ENCODE measurements at regions not wholly inside any gene's neighbourhood (a gene's known extent, or its start where the extent isn't known, plus 50 kb on each side); places are given as distances from the start of the nearest gene placed in this dataset.

DNA sequence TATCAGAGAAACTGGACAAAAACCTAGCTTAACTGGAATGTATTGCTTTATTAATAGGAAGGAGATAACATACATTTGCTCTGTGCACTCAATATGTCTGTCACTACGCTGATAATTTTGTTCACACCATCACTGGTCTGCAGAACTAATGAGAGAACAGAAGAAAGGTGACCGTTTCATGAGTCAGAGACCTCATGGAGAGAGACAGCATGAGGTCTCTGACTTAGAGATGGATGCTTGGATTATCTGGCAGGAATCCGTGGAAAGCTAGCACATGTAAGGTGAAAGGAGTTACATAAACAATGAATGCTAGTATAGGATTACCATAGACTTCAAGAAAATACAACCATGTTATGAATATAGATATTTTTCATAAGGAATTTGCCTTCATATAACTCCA, 947.3 kb downstream of the IPMK start:
- no peaks in the 10 kb centered on the region for H3K4me1 ChIP-seq (ENCODE audit: control insufficient read depth in 2 of 2, insufficient read depth in 2 of 2, low read length in 2 of 2)
- no peaks in the 10 kb centered on the region for H3K79me2 ChIP-seq (ENCODE audit: control insufficient read depth, insufficient read depth, low read length)
- no peak for DNase-seq
- H3K27ac ChIP-seq (ENCODE audit: low read length in 2 of 2), result no peak overlapping the region
- H3K4me3 Mint-ChIP-seq, result no peak overlapping the region
- TF ChIP-seq EZH2 (IDR thresholded peaks at IDR 0.05; ENCODE audit: borderline replicate concordance, insufficient read depth, low read depth, low read length, poor library complexity, severe bottlenecking), result no peak
- TF ChIP-seq, protein P1, sequence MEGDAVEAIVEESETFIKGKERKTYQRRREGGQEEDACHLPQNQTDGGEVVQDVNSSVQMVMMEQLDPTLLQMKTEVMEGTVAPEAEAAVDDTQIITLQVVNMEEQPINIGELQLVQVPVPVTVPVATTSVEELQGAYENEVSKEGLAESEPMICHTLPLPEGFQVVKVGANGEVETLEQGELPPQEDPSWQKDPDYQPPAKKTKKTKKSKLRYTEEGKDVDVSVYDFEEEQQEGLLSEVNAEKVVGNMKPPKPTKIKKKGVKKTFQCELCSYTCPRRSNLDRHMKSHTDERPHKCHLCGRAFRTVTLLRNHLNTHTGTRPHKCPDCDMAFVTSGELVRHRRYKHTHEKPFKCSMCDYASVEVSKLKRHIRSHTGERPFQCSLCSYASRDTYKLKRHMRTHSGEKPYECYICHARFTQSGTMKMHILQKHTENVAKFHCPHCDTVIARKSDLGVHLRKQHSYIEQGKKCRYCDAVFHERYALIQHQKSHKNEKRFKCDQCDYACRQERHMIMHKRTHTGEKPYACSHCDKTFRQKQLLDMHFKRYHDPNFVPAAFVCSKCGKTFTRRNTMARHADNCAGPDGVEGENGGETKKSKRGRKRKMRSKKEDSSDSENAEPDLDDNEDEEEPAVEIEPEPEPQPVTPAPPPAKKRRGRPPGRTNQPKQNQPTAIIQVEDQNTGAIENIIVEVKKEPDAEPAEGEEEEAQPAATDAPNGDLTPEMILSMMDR (IDR thresholded peaks at IDR 0.05), result no peak
- WGBS (ENCODE audit: insufficient coverage), result no CpG with 5 or more reads among the region's 3 CpGs
- H3K36me3 ChIP-seq (replicated peaks in 1 of 2; ENCODE audit: control extremely low read depth in 1 of 2, control insufficient read depth in 1 of 2, extremely low read depth in 1 of 2, insufficient read depth in 2 of 2, low read length in 1 of 2), result no peaks in the 10 kb centered on the region
- ChIA-PET POLR2A (no interaction called here), CTCF (no interaction called here)
- no peak overlapping the region for H3K27ac Mint-ChIP-seq
- intact Hi-C loops (cut with micrococcal nuclease), result no loop called here
- H3K4me3 ChIP-seq (ENCODE audit: control extremely low read depth in 1 of 5, extremely low read depth in 1 of 5, insufficient read depth in 1 of 5, low read depth in 2 of 5, low read length in 4 of 5), result no peak overlapping the region
- peaks cover 0 to 8% (median 0%) of the 10 kb centered on the region in 3 donors for H3K9me3 ChIP-seq (ENCODE audit: control extremely low read depth in 1 of 3, control insufficient read depth in 2 of 3, insufficient read depth in 1 of 3, low read length in 2 of 3)
- no peak overlapping the region for H3K4me2 ChIP-seq (replicated peaks; ENCODE audit: low read depth, low read length, poor library complexity, severe bottlenecking)
- no peak overlapping the region for H3K9ac ChIP-seq (ENCODE audit: low read length)
- no peaks in the 10 kb centered on the region for H3K27me3 ChIP-seq (replicated peaks in 1 of 4; ENCODE audit: control extremely low read depth in 1 of 4, control insufficient read depth in 3 of 4, insufficient read depth in 4 of 4, low read length in 3 of 4)
- no peaks in the 10 kb centered on the region for H4K20me1 ChIP-seq (ENCODE audit: control insufficient read depth, insufficient read depth, low read length, poor library complexity, severe bottlenecking)
- no peaks in the 10 kb centered on the region for H3K27me3 Mint-ChIP-seq
- H3K4me1 Mint-ChIP-seq, result no peaks in the 10 kb centered on the region
- H2AFZ ChIP-seq (ENCODE audit: insufficient read depth, low read depth, low read length, poor library complexity, severe bottlenecking), result no peak overlapping the region
- no peak for ATAC-seq (ENCODE audit: low read depth)
- H3K9me3 Mint-ChIP-seq (ENCODE audit: insufficient read depth), result no peaks in the 10 kb centered on the region

DNA sequence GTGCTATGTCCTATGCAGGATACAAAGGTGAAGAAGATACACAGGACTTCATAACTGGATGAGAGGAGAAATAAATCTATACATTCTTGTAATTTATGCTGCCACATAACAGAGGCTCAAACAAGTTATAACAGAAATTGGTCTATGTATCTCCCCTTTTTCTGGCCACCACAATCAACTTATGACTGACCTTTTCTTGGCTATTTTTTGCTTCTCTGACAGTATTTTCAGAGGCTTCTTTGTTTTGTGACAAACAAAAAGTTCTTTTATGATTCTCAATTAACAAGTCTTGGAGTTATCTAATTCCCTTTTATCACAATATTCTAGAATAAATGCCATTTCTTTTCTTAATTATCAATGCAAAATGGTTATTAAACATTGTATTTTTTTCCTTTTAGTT, 953.0 kb upstream of the ZWINT start:
- Histone ChIP-seq H3K9me3 (ENCODE audit: control extremely low read depth in 1 of 3, control insufficient read depth in 2 of 3, insufficient read depth in 1 of 3, low read length in 2 of 3) (no peaks in the 10 kb centered on the region), H3K4me2 (replicated peaks; ENCODE audit: low read depth, low read length, poor library complexity, severe bottlenecking) (no peak overlapping the region), H3K4me3 (ENCODE audit: control extremely low read depth in 1 of 5, extremely low read depth in 1 of 5, insufficient read depth in 1 of 5, low read depth in 2 of 5, low read length in 4 of 5) (no peak overlapping the region), H2AFZ (ENCODE audit: insufficient read depth, low read depth, low read length, poor library complexity, severe bottlenecking) (no peak overlapping the region), H3K36me3 (replicated peaks in 1 of 2; ENCODE audit: control extremely low read depth in 1 of 2, control insufficient read depth in 1 of 2, extremely low read depth in 1 of 2, insufficient read depth in 2 of 2, low read length in 1 of 2) (no peaks in the 10 kb centered on the region), H3K9ac (ENCODE audit: low read length) (no peak overlapping the region), H3K27ac (ENCODE audit: low read length in 2 of 2) (no peak overlapping the region), H3K4me1 (ENCODE audit: control insufficient read depth in 2 of 2, insufficient read depth in 2 of 2, low read length in 2 of 2) (no peaks in the 10 kb centered on the region), H3K27me3 (replicated peaks in 1 of 4; ENCODE audit: control extremely low read depth in 1 of 4, control insufficient read depth in 3 of 4, insufficient read depth in 4 of 4, low read length in 3 of 4) (no peaks in the 10 kb centered on the region), H4K20me1 (ENCODE audit: control insufficient read depth, insufficient read depth, low read length, poor library complexity, severe bottlenecking) (no peaks in the 10 kb centered on the region), H3K79me2 (ENCODE audit: control insufficient read depth, insufficient read depth, low read length) (no peaks in the 10 kb centered on the region)
- ATAC-seq (ENCODE audit: low read depth) (no peak), DNase-seq (no peak)
- Mint-ChIP-seq H3K4me1 (no peaks in the 10 kb centered on the region), H3K27me3 (no peaks in the 10 kb centered on the region), H3K9me3 (ENCODE audit: insufficient read depth) (no peaks in the 10 kb centered on the region), H3K4me3 (no peak overlapping the region), H3K27ac (no peak overlapping the region)
- CTCF ChIA-PET, result no interaction called here
- POLR2A ChIA-PET, result no interaction called here
- intact Hi-C loops (cut with micrococcal nuclease), result no loop called here
- no peak for TF ChIP-seq EZH2 (IDR thresholded peaks at IDR 0.05; ENCODE audit: borderline replicate concordance, insufficient read depth, low read depth, low read length, poor library complexity, severe bottlenecking)
- TF ChIP-seq, protein P1 (IDR thresholded peaks at IDR 0.05), result no peak
